Activated T-cell treated with anti-CD3 and anti-CD28 coated beads, Interleukin-2, amount 50 U/mL, for 72 hours (primary cell): ENCODE measurements at regions not wholly inside any gene's neighbourhood (a gene's known extent, or its start where the extent isn't known, plus 50 kb on each side); places are given as distances from the start of the nearest gene placed in this dataset.

ENCODE experiments used
- ATAC-seq, 2 donors: fragments of 150-1000 bp; cut with Tn5 transposase; replicated peaks in 1 of 2; 2 replicates each; pipeline ENCODE4 v1.10.0; 2021; ENCODE audit warnings: moderate library complexity in 2 of 2, mild to moderate bottlenecking in 1 of 2
- DNase-seq, 2 donors: peaks; one replicate each; pipeline ENCODE4 v3.0.0; 2021 to 2022; ENCODE audit warnings: mixed read lengths in 1 of 2
- H3K27ac Mint-ChIP-seq: one replicate; pipeline ENCODE4 v1.8.0; 2022; ENCODE audit warnings: mild to moderate bottlenecking, moderate library complexity, mixed read lengths
- H3K27me3 Mint-ChIP-seq: one replicate; pipeline ENCODE4 v1.8.0; 2022; ENCODE audit warnings: low read depth, mixed read lengths
- H3K36me3 Mint-ChIP-seq, 2 donors: one replicate each; pipeline ENCODE4 v1.8.0; 2022; ENCODE audit warnings: mixed read lengths in 2 of 2, mild to moderate bottlenecking in 1 of 2; ENCODE audit not compliant: insufficient read depth in 2 of 2
- H3K4me1 Mint-ChIP-seq: one replicate; pipeline ENCODE4 v1.8.0; 2022; ENCODE audit warnings: low read depth, mixed read lengths
- H3K4me3 Mint-ChIP-seq, 2 donors: one replicate each; pipeline ENCODE4 v1.8.0; 2022; ENCODE audit warnings: mild to moderate bottlenecking in 2 of 2, mixed read lengths in 2 of 2, moderate library complexity in 2 of 2
- H3K9me3 Mint-ChIP-seq, 2 donors: one replicate each; pipeline ENCODE4 v1.8.0; 2022; ENCODE audit warnings: mixed read lengths in 2 of 2

DNA sequence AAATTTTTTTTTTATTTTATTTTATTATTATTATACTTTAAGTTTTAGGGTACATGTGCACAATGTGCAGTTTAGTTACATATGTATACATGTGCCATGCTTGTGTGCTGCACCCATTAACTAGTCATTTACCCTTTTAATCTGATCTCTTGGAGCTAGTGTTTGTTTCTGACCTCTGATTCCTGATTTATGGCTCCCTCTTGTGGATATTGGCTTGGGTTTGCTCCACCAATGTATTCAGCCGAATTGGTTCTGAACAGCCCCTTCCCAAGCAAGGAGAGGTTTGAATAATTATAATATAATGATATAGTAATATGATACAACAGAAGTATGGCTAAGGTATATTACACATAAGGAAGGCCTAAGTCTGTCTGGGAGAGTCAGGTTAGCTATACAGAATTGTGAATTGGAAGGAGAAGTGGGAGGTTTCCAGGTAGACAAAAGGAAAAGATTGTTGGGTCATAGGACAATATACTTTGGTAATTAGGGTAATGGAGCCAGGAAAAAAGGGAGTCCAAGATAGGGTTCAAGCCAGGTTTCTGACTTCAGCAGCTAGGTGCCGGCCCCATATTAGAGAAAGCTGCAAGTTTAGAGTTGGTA is 53.1 kb upstream of the HMCN1 start:
- DNase-seq (peak in 1 of 2 donors; percentile 16), ATAC-seq (peak; percentile 60 to 65)
- peaks cover 21% of the 10 kb centered on the region for H3K4me1 Mint-ChIP-seq
- H3K36me3 Mint-ChIP-seq: no peaks in the 10 kb centered on the region
- no peak overlapping the region for H3K27ac Mint-ChIP-seq
- no peaks in the 10 kb centered on the region for H3K27me3 Mint-ChIP-seq
- H3K4me3 Mint-ChIP-seq: no peak overlapping the region
- H3K9me3 Mint-ChIP-seq: no peaks in the 10 kb centered on the region

DNA sequence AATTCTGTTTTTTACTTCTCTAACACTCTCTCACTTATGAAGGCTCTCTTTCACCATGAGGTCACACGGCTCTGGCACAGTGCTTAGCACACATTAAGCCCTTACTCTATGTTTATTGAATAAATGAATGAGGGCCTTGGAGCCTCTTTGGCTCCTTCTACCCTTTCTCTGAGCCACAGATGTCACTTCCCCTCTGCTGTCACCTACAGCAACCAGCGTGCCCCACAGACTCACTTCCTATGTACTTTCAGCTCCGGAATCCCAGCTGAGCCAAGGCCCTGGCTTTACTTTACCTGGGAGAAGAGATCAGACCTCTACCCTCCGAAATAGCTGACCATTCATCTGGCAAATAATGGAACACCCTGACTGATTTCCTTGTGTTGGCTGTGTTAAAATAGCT is 53.7 kb upstream of the HMCN1 start:
- ATAC-seq (peak; percentile 49 to 65), DNase-seq (no peak)
- Mint-ChIP-seq H3K9me3 (no peaks in the 10 kb centered on the region), H3K4me3 (peak overlapping the region; percentile 5 to 21), H3K4me1 (peaks cover 21% of the 10 kb centered on the region), H3K36me3 (no peaks in the 10 kb centered on the region), H3K27me3 (no peaks in the 10 kb centered on the region), H3K27ac (peak overlapping the region; percentile 51)

DNA sequence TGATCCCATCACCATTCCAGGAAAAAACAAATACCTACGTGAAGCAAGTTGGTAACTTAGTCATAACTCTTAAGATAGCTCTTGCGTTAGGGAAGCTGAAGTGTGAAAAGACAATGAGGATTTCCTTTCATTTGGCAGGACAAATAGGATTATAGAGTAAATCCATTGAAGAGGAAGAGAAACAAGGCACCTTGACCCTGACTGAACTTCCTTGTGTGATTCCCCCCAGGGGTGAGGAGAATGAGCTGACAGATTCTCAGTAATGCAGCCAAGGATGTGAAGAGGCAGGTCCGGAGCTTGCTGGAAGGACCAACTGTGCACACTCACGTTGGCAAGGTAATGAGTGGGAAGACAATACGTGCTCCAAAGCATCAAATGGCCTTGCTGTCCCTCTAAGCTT is 55.0 kb upstream of the HMCN1 start:
- ATAC-seq: no peak
- no peak for DNase-seq
- Mint-ChIP-seq H3K4me1 (peaks cover 28% of the 10 kb centered on the region), H3K27me3 (no peaks in the 10 kb centered on the region), H3K27ac (no peak overlapping the region), H3K36me3 (no peaks in the 10 kb centered on the region), H3K4me3 (no peak overlapping the region), H3K9me3 (peaks cover 0 to under 1% of the 10 kb centered on the region in 2 donors)

DNA sequence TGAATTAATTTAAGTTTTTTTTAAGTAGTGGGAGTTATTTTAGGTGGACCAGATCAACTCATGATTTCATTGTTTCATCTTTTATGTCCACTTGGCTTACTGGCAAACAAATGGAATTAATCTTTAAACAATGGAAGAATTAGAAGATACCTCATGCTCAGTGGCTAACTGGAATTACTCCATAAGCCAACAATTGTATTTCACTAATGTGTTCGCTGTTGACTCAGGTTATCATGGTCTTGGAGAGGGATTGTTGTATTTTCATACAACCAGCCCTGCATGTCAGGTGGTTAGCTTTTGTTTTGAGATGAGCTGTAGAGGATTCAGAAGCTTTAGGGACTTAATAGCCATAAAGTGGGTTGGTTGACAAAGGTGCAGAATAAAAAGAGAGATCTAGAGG is 57.2 kb upstream of the HMCN1 start:
- H3K36me3 Mint-ChIP-seq: no peaks in the 10 kb centered on the region
- DNase-seq (no peak), ATAC-seq (no peak)
- no peak overlapping the region for H3K4me3 Mint-ChIP-seq
- no peaks in the 10 kb centered on the region for H3K27me3 Mint-ChIP-seq
- H3K9me3 Mint-ChIP-seq: peaks cover 1 to 2% of the 10 kb centered on the region in 2 donors
- no peak overlapping the region for H3K27ac Mint-ChIP-seq
- H3K4me1 Mint-ChIP-seq: peaks cover 34% of the 10 kb centered on the region

DNA sequence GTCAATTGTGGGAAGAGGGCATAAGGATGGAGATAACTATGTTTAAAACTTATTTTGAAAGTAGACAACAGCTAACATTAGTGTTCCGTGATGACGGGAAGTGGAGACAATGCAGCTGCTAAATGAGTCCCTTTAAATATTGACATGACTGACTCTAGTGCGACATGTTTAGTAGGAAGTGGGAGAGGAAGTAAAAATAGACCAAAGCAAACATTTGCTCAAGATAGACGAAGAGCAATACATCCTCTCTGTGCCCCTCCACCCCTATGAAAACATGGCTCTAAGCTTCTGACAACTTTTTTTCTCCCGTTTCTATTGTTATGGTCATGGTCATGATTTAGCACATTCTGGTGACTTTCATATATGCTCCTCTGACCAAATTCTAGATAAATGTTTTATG is 60.0 kb upstream of the HMCN1 start:
- ATAC-seq: peak; percentile 13 to 75
- Mint-ChIP-seq H3K27ac (peak overlapping the region; percentile 13), H3K27me3 (no peaks in the 10 kb centered on the region), H3K4me1 (peaks cover 19% of the 10 kb centered on the region), H3K4me3 (peak overlapping the region; percentile 27 to 60), H3K36me3 (no peaks in the 10 kb centered on the region), H3K9me3 (peaks cover 1 to 2% of the 10 kb centered on the region in 2 donors)
- DNase-seq: no peak

DNA sequence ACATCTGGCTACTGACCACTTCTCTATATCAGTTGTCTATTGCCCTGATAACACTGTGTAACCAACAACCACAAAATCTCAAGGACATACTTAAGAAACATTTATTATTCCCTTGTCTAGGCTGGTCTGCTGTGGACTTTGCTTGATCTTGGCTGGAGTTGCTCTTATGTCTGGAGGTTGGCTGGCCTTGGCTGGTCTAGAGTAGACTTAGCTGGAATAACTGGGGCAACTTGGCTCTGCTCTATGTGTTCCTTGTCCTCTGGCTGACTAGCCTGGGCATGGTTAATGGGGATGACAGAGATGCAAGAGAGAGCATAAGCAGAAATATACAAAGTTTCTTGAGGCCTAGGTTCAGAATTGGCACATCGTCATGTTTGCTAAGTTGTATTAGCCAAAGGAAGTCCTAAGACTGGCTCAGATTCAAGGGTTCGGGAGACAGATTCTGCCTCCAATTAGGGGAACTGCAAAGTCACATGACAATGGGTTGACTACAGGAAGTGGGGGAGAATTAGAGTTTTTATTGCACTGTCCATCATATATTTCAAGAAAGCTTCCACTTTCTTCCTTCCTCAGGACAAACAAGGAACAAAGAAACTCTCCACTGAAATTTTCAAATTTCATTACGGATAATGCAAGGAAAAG is 61.4 kb upstream of the HMCN1 start:
- DNase-seq (no peak), ATAC-seq (no peak)
- peaks cover 1 to 2% of the 10 kb centered on the region in 2 donors for H3K9me3 Mint-ChIP-seq
- no peaks in the 10 kb centered on the region for H3K36me3 Mint-ChIP-seq
- peaks cover 19% of the 10 kb centered on the region for H3K4me1 Mint-ChIP-seq
- peak overlapping the region in 1 of 2 donors; percentile 45 for H3K4me3 Mint-ChIP-seq
- H3K27ac Mint-ChIP-seq: no peak overlapping the region
- H3K27me3 Mint-ChIP-seq: no peaks in the 10 kb centered on the region

DNA sequence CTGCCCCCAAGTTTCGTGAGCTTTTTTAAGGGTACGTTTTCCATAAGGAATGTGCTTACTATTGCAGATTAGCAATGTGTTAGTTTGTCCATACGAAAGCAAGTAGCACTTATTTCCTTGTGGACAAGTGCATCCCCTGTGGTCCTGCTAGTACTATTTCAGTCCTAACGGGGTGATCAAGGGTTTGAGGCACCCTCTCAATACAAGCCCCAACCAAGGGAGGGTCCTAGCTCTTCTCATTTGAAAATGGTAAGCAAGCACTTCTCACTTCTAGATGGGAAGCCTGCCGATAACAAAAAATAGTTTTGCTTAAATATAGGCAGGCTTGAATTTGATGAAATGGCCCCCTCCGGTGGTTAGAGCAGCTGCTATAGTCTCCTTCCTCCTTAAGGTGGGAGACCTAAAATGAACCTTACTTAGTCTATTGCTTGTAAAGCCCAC is 64.0 kb upstream of the HMCN1 start:
- peak; percentile 45 to 50 for DNase-seq
- H3K9me3 Mint-ChIP-seq: peaks cover 1 to 2% of the 10 kb centered on the region in 2 donors
- peak overlapping the region; percentile 63 for H3K27ac Mint-ChIP-seq
- peak; percentile 75 to 76 for ATAC-seq
- no peaks in the 10 kb centered on the region for H3K36me3 Mint-ChIP-seq
- H3K4me1 Mint-ChIP-seq: peaks cover 13% of the 10 kb centered on the region
- no peaks in the 10 kb centered on the region for H3K27me3 Mint-ChIP-seq
- no peak overlapping the region for H3K4me3 Mint-ChIP-seq

DNA sequence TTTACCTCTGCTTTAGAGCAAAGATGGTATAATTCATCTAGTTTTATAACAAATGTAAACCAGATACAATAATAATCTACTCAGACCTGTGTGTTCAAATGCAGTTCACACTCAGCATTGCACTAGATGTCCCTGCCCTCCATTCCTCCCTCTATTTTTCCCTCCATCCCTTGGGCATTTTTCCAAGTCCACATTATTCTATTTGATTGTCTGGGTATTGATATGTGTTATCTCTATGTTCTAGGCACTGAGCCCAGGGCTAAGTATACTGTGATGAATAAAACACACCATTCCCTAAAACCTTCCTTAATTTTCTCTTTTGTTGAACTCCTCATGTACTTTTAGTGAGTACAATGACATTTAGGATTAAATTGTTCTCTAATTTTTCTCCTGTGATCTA is 66.2 kb upstream of the HMCN1 start:
- Mint-ChIP-seq H3K9me3 (no peaks in the 10 kb centered on the region), H3K36me3 (peaks cover 0 to 2% of the 10 kb centered on the region in 2 donors), H3K4me1 (peaks cover 7% of the 10 kb centered on the region), H3K27ac (peak overlapping the region; percentile 67), H3K27me3 (no peaks in the 10 kb centered on the region), H3K4me3 (no peak overlapping the region)
- no peak for ATAC-seq
- no peak for DNase-seq

DNA sequence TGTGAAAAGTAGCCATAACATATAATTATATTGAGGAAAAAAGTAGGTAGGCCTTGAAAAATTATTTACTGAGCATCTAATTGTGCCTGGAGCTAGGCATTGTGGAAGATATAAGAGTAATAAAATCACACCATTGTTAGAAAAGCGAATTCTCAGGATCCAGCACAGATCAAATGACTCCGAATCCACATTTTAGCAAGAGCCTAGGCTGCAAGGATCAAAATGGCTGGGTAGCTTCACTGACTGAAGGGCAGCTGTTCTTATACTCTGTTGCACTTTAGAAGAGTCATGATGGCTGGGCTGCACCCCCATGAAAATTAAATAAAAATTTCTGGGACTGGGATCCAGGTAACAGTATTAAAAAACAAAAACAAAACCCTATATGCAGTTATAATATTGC is 67.6 kb upstream of the HMCN1 start:
- no peak overlapping the region for H3K27ac Mint-ChIP-seq
- H3K9me3 Mint-ChIP-seq: no peaks in the 10 kb centered on the region
- peaks cover 7% of the 10 kb centered on the region for H3K4me1 Mint-ChIP-seq
- peaks cover 0 to 2% of the 10 kb centered on the region in 2 donors for H3K36me3 Mint-ChIP-seq
- no peak for ATAC-seq
- no peak for DNase-seq
- no peak overlapping the region for H3K4me3 Mint-ChIP-seq
- no peaks in the 10 kb centered on the region for H3K27me3 Mint-ChIP-seq

DNA sequence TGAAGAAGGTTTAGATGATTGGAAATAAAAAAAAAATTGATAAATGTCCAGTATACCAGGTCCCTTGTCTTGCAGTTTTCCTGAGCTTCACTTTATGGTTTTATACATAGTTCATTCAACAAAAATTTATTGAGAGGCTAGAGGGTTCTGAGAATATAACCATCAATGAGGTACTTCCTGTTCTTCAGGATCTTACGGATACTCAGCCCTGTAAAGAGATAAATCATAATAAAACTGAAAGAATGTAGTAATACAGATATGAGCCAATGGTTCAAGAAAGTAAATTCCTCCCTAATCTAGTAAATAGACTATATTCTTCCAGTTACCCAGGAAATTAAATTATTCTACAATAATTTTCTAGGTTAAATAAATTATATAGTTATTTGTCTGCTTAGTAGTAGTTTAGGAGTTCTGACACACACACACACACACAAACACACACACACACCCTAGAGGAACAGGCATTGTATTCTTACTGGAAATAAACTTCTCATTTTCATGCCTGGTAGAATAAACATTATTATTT is 70.4 kb upstream of the HMCN1 start:
- no peaks in the 10 kb centered on the region for H3K9me3 Mint-ChIP-seq
- no peak overlapping the region for H3K4me3 Mint-ChIP-seq
- H3K36me3 Mint-ChIP-seq: peaks cover 0 to 2% of the 10 kb centered on the region in 2 donors
- H3K27ac Mint-ChIP-seq: no peak overlapping the region
- H3K4me1 Mint-ChIP-seq: peaks cover 7% of the 10 kb centered on the region
- ATAC-seq (peak; percentile 73 to 88), DNase-seq (no peak)
- H3K27me3 Mint-ChIP-seq: no peaks in the 10 kb centered on the region

DNA sequence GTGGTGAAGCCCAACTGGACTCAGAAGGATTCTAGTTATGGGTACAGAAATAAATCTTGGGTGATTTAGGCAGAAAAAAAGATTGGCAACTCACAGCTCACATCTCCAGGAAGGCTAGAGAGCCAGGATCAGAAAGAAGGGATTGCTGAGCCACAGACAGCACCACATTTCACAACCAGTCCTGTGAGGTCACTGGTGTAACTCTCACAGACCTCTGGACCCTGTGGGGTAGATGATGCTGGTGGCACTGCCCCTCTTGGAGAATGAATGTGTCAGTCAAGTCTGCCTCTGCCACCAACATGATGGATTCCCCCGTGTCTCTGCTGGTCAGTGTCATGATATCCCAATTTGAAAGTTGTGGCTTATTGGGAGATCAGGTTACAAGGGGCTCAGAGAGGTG is 70.9 kb upstream of the HMCN1 start:
- peak; percentile 13 to 28 for ATAC-seq
- peak overlapping the region; percentile 32 for H3K27ac Mint-ChIP-seq

DNA sequence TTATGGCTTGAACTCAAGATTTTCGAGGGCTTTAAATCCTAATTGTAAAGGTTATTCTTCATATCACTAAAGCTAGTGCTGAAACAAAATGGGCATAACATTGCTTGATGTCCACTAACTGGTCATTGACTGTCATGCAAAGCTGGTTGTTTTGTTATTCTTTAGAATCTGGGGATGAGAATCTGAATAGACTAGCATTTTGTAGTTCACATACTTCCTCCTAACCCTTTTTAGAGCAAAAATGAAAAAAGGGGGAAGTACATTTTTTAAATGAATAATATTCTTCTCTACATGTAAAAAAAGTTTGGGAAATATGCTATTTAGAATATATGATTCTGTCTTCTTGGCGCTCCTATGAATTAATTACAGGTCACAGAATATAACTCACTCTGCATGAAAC is 72.2 kb upstream of the HMCN1 start:
- DNase-seq (no peak), ATAC-seq (no peak)
- Mint-ChIP-seq H3K4me3 (no peak overlapping the region), H3K4me1 (peaks cover 12% of the 10 kb centered on the region), H3K36me3 (peaks cover 0 to 2% of the 10 kb centered on the region in 2 donors), H3K9me3 (peaks cover 0 to 2% of the 10 kb centered on the region in 2 donors), H3K27me3 (no peaks in the 10 kb centered on the region), H3K27ac (no peak overlapping the region)

More for the DNA sequence above, 70.9 kb upstream of the HMCN1 start:
- Mint-ChIP-seq H3K9me3 (no peaks in the 10 kb centered on the region), H3K27me3 (no peaks in the 10 kb centered on the region), H3K4me3 (no peak overlapping the region), H3K4me1 (peaks cover 7% of the 10 kb centered on the region), H3K36me3 (peaks cover 0 to 2% of the 10 kb centered on the region in 2 donors)
- DNase-seq: no peak

DNA sequence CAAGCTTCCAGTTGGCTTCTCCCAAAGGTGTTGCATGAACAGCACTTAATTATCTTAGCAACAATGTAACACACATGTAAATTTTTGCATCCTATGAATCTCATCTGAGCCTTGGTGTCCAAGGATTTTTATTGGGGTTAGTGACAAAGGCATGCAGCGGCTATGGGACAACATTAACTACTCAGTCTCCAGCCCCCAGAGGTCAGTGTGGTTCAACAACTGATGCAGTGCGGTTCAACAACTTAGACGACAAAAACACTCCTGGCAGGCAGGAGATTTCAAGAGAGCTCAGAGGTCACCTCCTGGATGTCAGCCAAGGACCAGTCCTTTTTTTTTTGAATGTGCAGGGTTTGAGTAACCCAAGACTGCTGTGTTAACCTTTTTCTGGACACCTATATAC is 77.5 kb upstream of the HMCN1 start:
- H3K27me3 Mint-ChIP-seq: no peaks in the 10 kb centered on the region
- H3K4me1 Mint-ChIP-seq: peaks cover 5% of the 10 kb centered on the region
- no peak for DNase-seq

More for the DNA sequence above, 77.5 kb upstream of the HMCN1 start:
- Mint-ChIP-seq H3K4me3 (no peak overlapping the region), H3K9me3 (peaks cover 0 to 2% of the 10 kb centered on the region in 2 donors), H3K27ac (no peak overlapping the region), H3K36me3 (no peaks in the 10 kb centered on the region)
- ATAC-seq: no peak
